ENCODE measurements at regions not wholly inside any gene's neighbourhood (a gene's known extent, or its start where the extent isn't known, plus 50 kb on each side); places are given as distances from the start of the nearest gene placed in this dataset.
"Not testable (repeated sequence)": the region's sequence is repeated elsewhere in the genome, so short reads cannot be mapped to it uniquely, and the experiment has no call there.

DNA sequence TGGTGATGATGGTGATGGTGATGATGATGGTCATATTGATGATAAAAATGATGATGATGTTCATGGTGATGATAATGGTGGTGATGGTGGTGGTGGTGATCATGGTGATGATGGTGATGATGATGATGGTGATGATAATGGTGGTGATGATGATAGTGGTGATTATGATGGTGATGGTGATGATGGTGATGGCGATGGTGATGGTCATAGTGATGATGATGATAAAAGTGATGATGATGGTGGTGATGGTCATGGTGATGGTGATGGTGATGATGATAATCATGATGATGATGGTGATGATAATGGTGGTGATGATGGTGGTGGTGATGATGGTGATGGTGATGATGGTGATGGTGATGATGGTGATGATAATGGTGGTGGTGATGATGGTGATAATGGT, 478.7 kb downstream of the TYW1 start:
- DNase-seq (ENCODE audit: low spot score): no peak

GRCh38 chr7:67478066-67478465, 481.4 kb downstream of the TYW1 start:
- peak; percentile 30 for DNase-seq (ENCODE audit: low spot score)

DNA sequence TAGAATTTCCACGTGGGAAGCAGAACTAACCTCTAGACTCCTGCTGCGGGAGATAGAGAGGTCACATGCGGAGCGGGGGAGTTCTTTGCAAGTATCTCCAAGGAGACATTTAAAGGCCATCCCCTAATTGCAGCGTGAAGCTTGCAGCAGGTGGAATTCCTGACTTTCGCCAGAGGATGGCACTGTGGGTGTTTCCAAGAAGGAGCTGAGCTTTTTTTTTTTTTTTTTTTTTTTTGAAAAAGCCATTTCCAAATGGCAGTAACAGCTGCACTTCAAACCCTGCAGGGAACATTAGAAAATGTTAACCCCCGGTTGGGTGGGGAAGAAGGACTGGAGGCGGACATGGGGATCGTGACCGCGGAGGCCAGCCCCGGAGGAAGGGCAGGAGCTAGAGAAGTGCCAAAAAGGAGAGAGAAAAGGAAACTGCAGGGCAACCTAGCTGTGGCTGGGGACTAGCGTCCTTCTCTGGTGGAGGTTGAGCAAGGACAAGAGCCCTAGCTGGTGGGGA, 487.7 kb downstream of the TYW1 start:
- peak; percentile 70 for DNase-seq (ENCODE audit: low spot score)

DNA sequence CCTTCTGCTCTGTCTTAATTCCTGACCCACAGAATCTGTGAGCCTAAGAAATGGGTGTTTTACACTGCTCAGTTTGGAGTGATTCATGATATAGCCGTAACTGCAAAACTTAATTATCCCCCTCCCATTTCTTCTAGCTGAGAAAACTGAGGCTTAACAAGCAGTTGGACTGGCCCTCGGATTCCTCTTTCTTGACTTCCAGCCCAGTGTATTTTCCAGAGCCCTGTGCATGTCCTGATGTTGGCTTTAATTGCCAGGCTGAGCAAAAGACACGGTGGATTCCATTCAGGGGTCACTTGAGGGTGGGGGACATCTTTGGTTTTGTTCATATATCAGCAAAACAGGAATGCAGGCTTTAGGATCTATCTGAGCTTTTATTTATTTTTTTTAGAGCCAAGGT, 489.8 kb downstream of the TYW1 start:
- no peak for DNase-seq (ENCODE audit: low spot score)

DNA sequence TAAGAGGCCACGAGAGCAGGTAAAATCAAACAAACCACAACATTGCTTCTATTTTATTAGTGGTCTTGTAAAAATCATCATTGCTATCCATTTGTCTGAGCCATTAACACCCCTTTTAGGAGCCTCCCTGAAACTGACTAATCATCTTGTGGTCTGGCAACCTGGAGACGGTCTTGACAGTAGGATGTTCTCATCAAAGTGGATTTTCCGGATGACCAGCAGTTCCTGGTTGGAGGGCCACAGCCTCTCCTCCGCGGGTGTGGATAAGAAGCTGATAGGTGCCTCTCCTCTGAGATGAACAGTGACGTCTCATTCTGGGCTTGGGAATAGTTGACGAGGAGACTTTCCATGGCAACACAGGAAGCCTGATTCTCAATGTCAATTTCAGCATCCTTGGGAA, 490.7 kb downstream of the TYW1 start:
- DNase-seq (ENCODE audit: low spot score): peak; percentile 72

- no peak for DNase-seq (ENCODE audit: low spot score)
Observed at GRCh38 chr7:67489881-67490280, 493.2 kb downstream of the TYW1 start.

GRCh38 chr7:67493366-67493765, 496.7 kb downstream of the TYW1 start:
- no peak for DNase-seq (ENCODE audit: low spot score)

- no peak for DNase-seq (ENCODE audit: low spot score)
Observed at GRCh38 chr7:67496589-67496988, 500.0 kb downstream of the TYW1 start.

DNA sequence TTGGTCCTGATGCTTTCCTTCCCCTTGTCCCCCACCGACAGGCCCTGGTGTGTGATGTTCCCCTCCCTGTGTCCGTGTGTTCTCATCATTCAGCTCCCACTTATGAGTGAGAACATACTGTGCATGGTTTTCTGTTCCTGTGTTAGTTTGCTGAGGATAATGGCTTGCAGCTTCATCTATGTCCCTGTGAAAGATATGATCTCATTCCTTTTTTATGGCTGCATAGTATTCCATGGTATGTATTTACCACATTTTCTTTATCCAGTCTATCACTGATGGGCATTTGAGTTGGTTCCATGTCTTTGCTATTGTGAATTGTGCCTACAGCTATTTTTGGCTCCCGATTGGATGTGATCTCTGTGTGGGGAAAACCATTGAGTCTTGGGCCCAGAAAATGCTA, 501.3 kb downstream of the TYW1 start:
- DNase-seq (ENCODE audit: low spot score): not testable (repeated sequence)

DNA sequence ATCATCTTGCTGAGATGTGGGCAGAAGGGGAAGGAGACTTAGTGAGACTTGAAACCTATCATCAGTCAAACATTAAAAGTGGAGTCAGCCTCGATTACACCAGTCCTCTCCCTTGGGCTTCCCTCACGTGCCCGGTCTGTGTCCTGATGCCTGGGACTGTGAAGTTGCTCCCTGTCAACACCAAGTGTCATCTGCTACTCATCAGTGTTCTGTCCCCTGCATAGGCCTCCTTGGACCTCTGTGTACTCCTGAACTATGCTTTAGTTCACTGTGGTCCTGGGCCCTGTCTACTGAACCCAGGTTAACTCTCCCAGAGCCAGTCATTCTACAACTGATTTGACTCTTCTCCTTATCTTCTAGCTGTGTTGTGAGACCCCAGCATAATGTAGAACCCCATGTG, 506.3 kb downstream of the TYW1 start:
- DNase-seq (ENCODE audit: low spot score): no peak

GRCh38 chr7:67505449-67505848, 508.8 kb downstream of the TYW1 start:
- no peak for DNase-seq (ENCODE audit: low spot score)

- no peak for DNase-seq (ENCODE audit: low spot score)
Observed at GRCh38 chr7:67512481-67512880, 515.8 kb downstream of the TYW1 start.

DNA sequence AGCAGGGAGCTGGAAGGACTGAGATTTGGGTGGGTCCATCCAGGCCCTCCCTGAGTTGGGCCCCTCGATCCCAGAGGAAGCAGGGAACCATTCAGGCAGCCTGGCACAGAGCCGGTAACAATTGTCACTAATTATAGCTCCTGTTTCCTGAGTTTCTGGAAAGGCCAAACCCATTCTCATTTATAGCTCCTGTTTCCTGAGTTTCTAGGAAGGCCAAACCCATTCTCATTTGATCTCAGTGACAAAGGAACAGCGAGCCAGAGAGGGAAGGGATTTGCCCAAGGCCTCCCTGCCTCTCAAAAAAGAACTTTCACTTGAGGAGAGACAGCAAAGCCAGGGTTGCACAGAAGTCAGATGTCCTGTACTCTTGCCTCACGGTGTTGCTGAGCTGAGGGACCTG, 521.9 kb downstream of the TYW1 start:
- peak; percentile 27 for DNase-seq (ENCODE audit: low spot score)

- no peak for DNase-seq (ENCODE audit: low spot score)
Observed at GRCh38 chr7:67519171-67519570, 522.5 kb downstream of the TYW1 start.

- DNase-seq (ENCODE audit: low spot score): no peak
Observed at GRCh38 chr7:67522504-67522903, 525.9 kb downstream of the TYW1 start.

DNA sequence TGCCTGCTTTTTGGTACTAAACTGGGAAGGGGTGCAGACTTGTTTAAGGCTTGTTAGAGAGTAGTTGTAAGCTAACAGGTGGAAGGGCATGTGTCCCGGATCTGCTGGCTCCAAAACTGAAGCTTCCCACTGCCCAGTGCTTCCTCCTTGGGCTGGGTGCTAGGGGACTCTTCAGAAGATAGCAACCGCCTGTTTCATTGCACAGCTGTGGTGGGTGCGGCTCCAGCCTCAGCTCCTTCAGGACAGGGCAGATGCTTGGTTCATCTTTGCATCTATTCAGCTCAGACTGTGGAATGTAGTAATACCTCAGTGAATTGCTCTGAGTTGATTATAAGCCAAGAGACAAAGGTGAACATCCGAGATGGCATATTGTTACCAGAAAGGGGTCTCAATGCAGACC, 527.1 kb downstream of the TYW1 start:
- DNase-seq (ENCODE audit: low spot score): no peak

- no peak for DNase-seq (ENCODE audit: low spot score)
Observed at GRCh38 chr7:67525588-67525987, 529.0 kb downstream of the TYW1 start.

- DNase-seq (ENCODE audit: low spot score): no peak
Observed at GRCh38 chr7:67535241-67535989, 538.8 kb downstream of the TYW1 start.

GRCh38 chr7:67542916-67543315, 546.3 kb downstream of the TYW1 start:
- no peak for DNase-seq (ENCODE audit: low spot score)

DNA sequence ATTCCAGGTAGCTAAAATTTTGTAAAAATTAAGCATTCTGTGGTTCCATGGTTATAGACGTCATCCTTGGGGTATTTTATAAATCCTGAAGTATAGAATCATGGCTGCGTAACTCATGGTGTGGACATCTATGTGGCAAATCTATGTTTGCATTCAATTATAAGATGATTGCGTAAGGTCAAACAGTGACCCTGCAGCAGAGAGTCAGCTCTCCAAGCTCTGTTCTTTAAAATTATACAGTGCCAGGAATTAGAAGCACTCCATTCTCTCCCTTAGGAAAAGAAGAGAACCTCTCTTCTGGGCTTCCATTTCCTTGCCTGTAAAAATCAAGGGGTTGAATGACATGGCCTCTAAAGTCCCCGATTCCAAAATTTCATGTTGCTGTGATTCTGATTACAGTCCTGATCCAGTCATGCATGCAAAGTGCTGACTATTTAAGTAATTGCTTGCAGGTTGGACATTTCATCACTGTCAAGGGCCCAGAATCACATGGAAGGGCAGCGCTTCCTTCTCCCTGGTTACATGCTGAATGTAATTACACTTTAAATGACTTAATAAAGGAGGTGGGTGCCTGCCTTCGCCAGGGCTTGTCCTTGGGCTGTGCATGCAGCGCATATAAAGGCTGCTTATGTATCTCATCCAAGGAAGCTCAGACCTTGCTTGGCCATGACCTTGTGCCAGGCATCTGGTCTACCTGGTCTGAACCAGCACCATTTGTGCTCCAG, 550.7 kb downstream of the TYW1 start:
- no peak for DNase-seq (ENCODE audit: low spot score)

GRCh38 chr7:67549126-67549525, 552.5 kb downstream of the TYW1 start:
- DNase-seq (ENCODE audit: low spot score): no peak

- DNase-seq (ENCODE audit: low spot score): no peak
Observed at GRCh38 chr7:67550801-67551436, 554.3 kb downstream of the TYW1 start.

DNA sequence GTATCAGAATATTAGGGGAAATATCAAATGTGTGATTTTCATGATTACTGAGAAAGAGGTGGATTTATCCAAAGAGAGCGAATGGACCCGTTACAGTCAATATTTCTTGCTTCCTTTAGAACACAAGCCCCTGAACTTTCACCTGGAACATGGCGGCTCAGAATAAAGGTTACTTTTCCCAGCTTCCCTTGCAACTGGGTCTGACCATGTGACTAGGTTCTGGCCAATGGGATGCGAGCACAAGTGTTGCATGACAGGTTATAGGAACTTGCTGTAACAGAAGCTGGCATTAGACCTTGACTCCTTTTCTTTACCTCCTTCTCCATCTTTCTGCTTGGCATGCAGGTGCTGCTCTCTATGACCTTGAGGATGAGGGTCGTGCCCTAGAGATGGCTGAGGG, 556.1 kb downstream of the TYW1 start:
- DNase-seq (ENCODE audit: low spot score): no peak

All from A172 (cell line).